IPS DF 6.9 (cell line): ENCODE measurements at regions not wholly inside any gene's neighbourhood (a gene's known extent, or its start where the extent isn't known, plus 50 kb on each side); places are given as distances from the start of the nearest gene placed in this dataset.

Experiments
- DNase-seq: peaks from one replicate; pipeline ENCODE4 v3.0.0-alpha.2; 2013; ENCODE audit warnings: low read depth, low spot score
- H3K27ac ChIP-seq: one replicate; pipeline ENCODE4 v1.5.1; 2013; ENCODE audit warnings: low read length, control low read depth
- H3K27me3 ChIP-seq: 2 replicates; pipeline ENCODE4 v1.6.1; 2013; ENCODE audit warnings: mild to moderate bottlenecking, low read length; ENCODE audit not compliant: control insufficient read depth, insufficient read depth
- H3K36me3 ChIP-seq: 2 replicates; pipeline ENCODE4 v1.6.1; 2013; ENCODE audit warnings: low read length; ENCODE audit not compliant: control insufficient read depth, insufficient read depth
- H3K4me1 ChIP-seq: 2 replicates; pipeline ENCODE4 v1.6.1; 2013; ENCODE audit warnings: low read length; ENCODE audit not compliant: control insufficient read depth, insufficient read depth
- H3K4me3 ChIP-seq: 2 replicates; pipeline ENCODE4 v1.5.1; 2013; ENCODE audit warnings: mild to moderate bottlenecking, low read length
- H3K9me3 ChIP-seq: 2 replicates; pipeline ENCODE4 v1.6.1; 2013; ENCODE audit warnings: low read length, inconsistent platforms; ENCODE audit not compliant: control insufficient read depth, insufficient read depth
- WGBS: extraction: QIAGEN DNeasy Blood & Tissue Kit; methylation state at CpG from one replicate; pipeline ENCODE4 v1.1.7; 2013; ENCODE audit warnings: mixed read lengths, missing lambda C conversion rate; ENCODE audit not compliant: insufficient read length, insufficient coverage; 5-methylcytosine and 5-hydroxymethylcytosine counted together

GRCh38 chrX:25601323-25601722, 536.8 kb upstream of the MAGEB18 start:
- H3K27ac ChIP-seq: no peak overlapping the region
- no peak for DNase-seq
- H3K27me3 ChIP-seq: no peaks in the 10 kb centered on the region
- no CpG with 5 or more reads among the region's 3 CpGs for WGBS
- no peaks in the 10 kb centered on the region for H3K9me3 ChIP-seq
- no peaks in the 10 kb centered on the region; the same call in 1 of the 2 replicates for H3K4me1 ChIP-seq
- H3K4me3 ChIP-seq: no peak overlapping the region
- no peaks in the 10 kb centered on the region for H3K36me3 ChIP-seq

DNA sequence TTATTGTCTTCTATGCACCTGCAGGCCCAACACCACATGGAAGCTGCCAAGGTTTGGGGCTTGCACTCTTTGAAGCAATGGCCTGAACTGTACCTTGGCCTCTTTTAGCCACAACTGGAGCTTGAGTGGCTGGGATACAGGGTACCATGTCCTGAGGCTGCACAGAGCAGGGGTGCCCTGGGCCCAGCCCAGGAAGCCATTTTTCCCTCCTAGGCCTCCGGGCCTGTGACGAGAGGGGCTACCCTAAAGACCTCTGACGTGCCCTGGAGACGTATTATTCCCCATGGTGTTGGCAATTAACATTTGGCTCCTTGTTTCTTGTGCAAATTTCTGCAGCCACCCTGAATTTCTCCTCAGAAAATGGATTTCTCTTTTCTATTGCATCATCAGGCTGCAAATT, 519.9 kb upstream of the MAGEB18 start:
- Histone ChIP-seq H3K27ac (no peak overlapping the region), H3K9me3 (no peaks in the 10 kb centered on the region), H3K4me3 (no peak overlapping the region), H3K4me1 (no peaks in the 10 kb centered on the region), H3K27me3 (no peaks in the 10 kb centered on the region), H3K36me3 (no peaks in the 10 kb centered on the region)
- no CpG with 5 or more reads among the region's 4 CpGs for WGBS
- DNase-seq: no peak

GRCh38 chrX:25640276-25640675, 497.9 kb upstream of the MAGEB18 start:
- H3K36me3 ChIP-seq: no peaks in the 10 kb centered on the region
- H3K4me3 ChIP-seq: no peak overlapping the region
- WGBS: no CpG with 5 or more reads among the region's 1 CpG
- H3K9me3 ChIP-seq: no peaks in the 10 kb centered on the region
- no peak overlapping the region for H3K27ac ChIP-seq
- DNase-seq: no peak
- no peaks in the 10 kb centered on the region for H3K4me1 ChIP-seq
- no peaks in the 10 kb centered on the region for H3K27me3 ChIP-seq

DNA sequence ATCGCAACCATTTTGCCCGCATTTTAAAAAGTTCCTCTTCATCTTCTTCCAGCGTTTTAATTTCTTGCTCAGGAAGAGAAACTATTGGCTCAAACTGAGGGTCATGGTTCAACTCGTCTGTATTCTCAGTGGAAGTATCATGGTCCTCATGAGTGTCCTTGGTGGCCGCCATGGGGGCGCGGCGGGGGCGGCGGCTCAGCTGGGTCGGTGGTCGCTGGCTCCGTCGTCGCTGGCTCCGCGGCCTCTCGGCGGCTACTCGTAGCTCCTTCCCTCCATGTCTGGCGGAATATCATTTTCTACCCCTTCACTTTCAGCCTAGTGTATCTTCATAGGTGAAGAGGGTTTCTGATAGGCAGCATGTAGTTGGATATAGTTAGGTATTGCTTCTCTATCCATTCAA, 492.0 kb upstream of the MAGEB18 start:
- H3K4me3 ChIP-seq: no peak overlapping the region
- no CpG with 5 or more reads among the region's 21 CpGs for WGBS
- no peaks in the 10 kb centered on the region for H3K27me3 ChIP-seq
- H3K9me3 ChIP-seq: no peaks in the 10 kb centered on the region
- no peaks in the 10 kb centered on the region for H3K36me3 ChIP-seq
- DNase-seq: no peak
- H3K27ac ChIP-seq: no peak overlapping the region
- H3K4me1 ChIP-seq: no peaks in the 10 kb centered on the region

GRCh38 chrX:25648790-25649189, 489.4 kb upstream of the MAGEB18 start:
- no peak overlapping the region for H3K27ac ChIP-seq
- no peaks in the 10 kb centered on the region for H3K4me1 ChIP-seq
- no CpG with 5 or more reads among the region's 2 CpGs for WGBS
- no peaks in the 10 kb centered on the region for H3K9me3 ChIP-seq
- H3K27me3 ChIP-seq: no peaks in the 10 kb centered on the region
- no peaks in the 10 kb centered on the region for H3K36me3 ChIP-seq
- H3K4me3 ChIP-seq: no peak overlapping the region
- DNase-seq: no peak

DNA sequence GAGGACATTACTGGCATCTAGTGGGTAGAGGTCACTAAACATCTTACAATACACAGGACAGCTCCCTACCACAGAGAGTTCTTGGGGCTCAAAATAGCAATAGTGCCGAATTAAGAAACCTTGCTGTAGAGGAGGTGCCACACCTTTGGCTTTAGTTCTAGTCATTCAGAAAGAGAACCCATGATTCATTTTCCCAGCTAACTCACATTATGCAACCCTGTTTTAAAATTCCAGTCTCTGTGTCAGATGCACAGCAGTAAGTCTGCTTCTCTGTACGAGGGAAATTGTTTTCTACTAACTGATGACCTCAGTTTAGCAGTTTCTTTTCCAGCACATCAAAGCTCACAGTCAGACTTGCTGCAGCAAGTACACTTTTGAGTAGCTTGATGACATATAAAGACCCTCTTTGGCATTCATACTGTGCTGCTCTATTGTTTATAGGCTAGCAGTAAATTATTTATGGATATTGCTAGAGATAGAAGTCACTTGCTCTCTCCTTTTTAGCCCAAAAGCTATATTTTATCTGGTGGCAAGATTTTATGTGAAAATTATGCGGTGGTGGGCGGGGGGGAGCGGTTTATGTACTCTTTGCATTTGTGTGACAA, 487.8 kb upstream of the MAGEB18 start:
- H3K4me1 ChIP-seq: no peaks in the 10 kb centered on the region
- H3K27ac ChIP-seq: no peak overlapping the region
- no peak for DNase-seq
- H3K9me3 ChIP-seq: no peaks in the 10 kb centered on the region
- H3K27me3 ChIP-seq: no peaks in the 10 kb centered on the region
- no CpG with 5 or more reads among the region's 5 CpGs for WGBS
- H3K4me3 ChIP-seq: no peak overlapping the region
- H3K36me3 ChIP-seq: no peaks in the 10 kb centered on the region

GRCh38 chrX:25659317-25659716, 478.8 kb upstream of the MAGEB18 start:
- no peaks in the 10 kb centered on the region for H3K36me3 ChIP-seq
- H3K4me1 ChIP-seq: no peaks in the 10 kb centered on the region
- H3K27me3 ChIP-seq: no peaks in the 10 kb centered on the region
- no CpG with 5 or more reads among the region's 3 CpGs for WGBS
- DNase-seq: no peak
- H3K4me3 ChIP-seq: no peak overlapping the region
- no peaks in the 10 kb centered on the region for H3K9me3 ChIP-seq
- H3K27ac ChIP-seq: no peak overlapping the region

GRCh38 chrX:25663701-25664100, 474.4 kb upstream of the MAGEB18 start:
- DNase-seq: no peak
- Histone ChIP-seq H3K27me3 (no peaks in the 10 kb centered on the region), H3K4me1 (no peaks in the 10 kb centered on the region), H3K27ac (no peak overlapping the region), H3K4me3 (no peak overlapping the region), H3K36me3 (no peaks in the 10 kb centered on the region), H3K9me3 (no peaks in the 10 kb centered on the region)
- no CpG with 5 or more reads among the region's 5 CpGs for WGBS

- WGBS: no CpG with 5 or more reads among the region's 4 CpGs
- no peaks in the 10 kb centered on the region for H3K4me1 ChIP-seq
- no peaks in the 10 kb centered on the region for H3K27me3 ChIP-seq
- H3K9me3 ChIP-seq: no peaks in the 10 kb centered on the region
- no peaks in the 10 kb centered on the region for H3K36me3 ChIP-seq
- H3K4me3 ChIP-seq: no peak overlapping the region
- no peak for DNase-seq
- no peak overlapping the region for H3K27ac ChIP-seq
These were observed 472.7 kb upstream of the MAGEB18 start for GRCh38 chrX:25665431-25665830.

GRCh38 chrX:25667681-25668080, 470.5 kb upstream of the MAGEB18 start:
- Histone ChIP-seq H3K36me3 (no peaks in the 10 kb centered on the region), H3K9me3 (no peaks in the 10 kb centered on the region), H3K27me3 (no peaks in the 10 kb centered on the region), H3K4me3 (no peak overlapping the region), H3K27ac (no peak overlapping the region), H3K4me1 (no peaks in the 10 kb centered on the region)
- no peak for DNase-seq
- WGBS: no CpG with 5 or more reads among the region's 2 CpGs

DNA sequence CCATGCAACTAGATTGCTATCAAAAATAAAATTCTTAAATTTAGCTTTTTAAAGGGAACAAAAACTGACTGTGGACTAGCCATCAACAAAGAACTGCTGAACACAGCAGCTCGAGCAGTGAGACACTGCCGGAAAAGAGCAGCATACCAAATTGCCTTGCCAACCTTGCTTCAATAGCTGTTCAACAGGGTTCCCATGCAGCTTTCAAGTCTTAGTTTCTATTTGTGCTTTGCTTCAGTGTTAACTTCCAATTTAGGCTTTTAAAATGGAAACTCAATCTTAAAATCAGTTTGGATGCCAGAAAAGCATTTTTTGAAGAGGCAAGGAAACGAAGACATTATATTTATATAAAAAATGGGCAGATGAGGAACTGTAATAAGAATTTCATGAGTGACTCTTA, 463.4 kb upstream of the MAGEB18 start:
- H3K4me3 ChIP-seq: no peak overlapping the region
- H3K27me3 ChIP-seq: no peaks in the 10 kb centered on the region
- no peak for DNase-seq
- no peaks in the 10 kb centered on the region for H3K36me3 ChIP-seq
- H3K4me1 ChIP-seq: no peaks in the 10 kb centered on the region
- WGBS: no CpG with 5 or more reads among the region's 3 CpGs
- no peaks in the 10 kb centered on the region for H3K9me3 ChIP-seq
- no peak overlapping the region for H3K27ac ChIP-seq
